Neural cell (in vitro differentiated cells): ENCODE measurements at regions not wholly inside any gene's neighbourhood (a gene's known extent, or its start where the extent isn't known, plus 50 kb on each side); places are given as distances from the start of the nearest gene placed in this dataset.

Experiments used
- H2AFZ ChIP-seq: fragments of 200-600, 300-800 bp; sonication (generic), shearing (Covaris generic); 2 replicates; pipeline ENCODE4 v1.6.0; 2014; ENCODE audit warnings: low read depth, mild to moderate bottlenecking, antibody characterized with exemption, low read length, moderate library complexity
- H3F3A ChIP-seq: fragments of 200-600 bp; shearing (Covaris generic); 2 replicates; pipeline ENCODE4 v1.6.1; 2016; ENCODE audit warnings: mild to moderate bottlenecking, moderate library complexity, mixed read lengths, antibody characterized with exemption, low read length; ENCODE audit not compliant: insufficient read depth, poor library complexity, severe bottlenecking
- H3K27ac ChIP-seq: fragments of 200-600, 300-800 bp; sonication (generic), shearing (Covaris generic); 2 replicates; pipeline ENCODE4 v1.5.1; 2014; ENCODE audit warnings: mild to moderate bottlenecking, low read length, moderate library complexity
- H3K27me3 ChIP-seq: fragments of 300-800, 200-600 bp; sonication (generic), shearing (Covaris generic); 2 replicates; pipeline ENCODE4 v1.6.0; 2014; ENCODE audit warnings: mild to moderate bottlenecking, low read depth, low read length, moderate library complexity; ENCODE audit not compliant: insufficient read depth
- H3K36me3 ChIP-seq: fragments of 300-800, 200-600 bp; sonication (generic), shearing (Covaris generic); 2 replicates; pipeline ENCODE4 v1.5.1; 2014; ENCODE audit warnings: mild to moderate bottlenecking, antibody characterized with exemption, low read length, moderate library complexity; ENCODE audit not compliant: insufficient read depth
- H3K4me2 ChIP-seq: fragments of 300-800, 200-600 bp; sonication (generic), shearing (Covaris generic); 2 replicates; pipeline ENCODE4 v1.6.0; 2014; ENCODE audit warnings: mild to moderate bottlenecking, low read length
- H3K4me3 ChIP-seq: fragments of 300-800, 200-600 bp; sonication (generic), shearing (Covaris generic); 2 replicates; pipeline ENCODE4 v1.5.1; 2014; ENCODE audit warnings: mild to moderate bottlenecking, low read length, moderate library complexity
- H3K79me2 ChIP-seq: fragments of 200-600 bp; shearing (Covaris generic); replicated peaks from 2 replicates; pipeline ENCODE4 v1.6.0; 2014; ENCODE audit warnings: mild to moderate bottlenecking, low read length, moderate library complexity; ENCODE audit not compliant: insufficient read depth
- H3K9ac ChIP-seq: fragments of 300-800, 200-600 bp; sonication (generic), shearing (Covaris generic); 2 replicates; pipeline ENCODE4 v1.6.1; 2016; ENCODE audit warnings: mild to moderate bottlenecking, low read length, mixed read lengths
- H3K9me2 ChIP-seq: fragments of 200-600 bp; shearing (Covaris generic); 2 replicates; pipeline ENCODE4 v1.6.1; 2016; ENCODE audit warnings: mild to moderate bottlenecking, low read length, mixed read lengths; ENCODE audit not compliant: insufficient read depth
- H3K9me3 ChIP-seq: fragments of 200-600, 300-800 bp; sonication (generic), shearing (Covaris generic); 2 replicates; pipeline ENCODE4 v1.6.1; 2016; ENCODE audit warnings: mild to moderate bottlenecking, mixed run types, low read length, moderate library complexity, mixed read lengths
- H4K20me1 ChIP-seq: fragments of 200-600 bp; shearing (Covaris generic); 2 replicates; pipeline ENCODE4 v1.6.1; 2016; ENCODE audit warnings: mild to moderate bottlenecking, mixed run types; ENCODE audit not compliant: insufficient read depth
- CTCF ChIP-seq: fragments of 450-650 bp; IDR thresholded peaks from 2 replicates; pipeline ENCODE4 v1.5.1; 2014; ENCODE audit warnings: antibody characterized with exemption, mild to moderate bottlenecking, moderate library complexity; ENCODE audit not compliant: poor library complexity, severe bottlenecking
- EP300 ChIP-seq: fragments of 450-650 bp; conservative IDR thresholded peaks from 2 replicates; pipeline ENCODE4 v1.6.1; 2014; ENCODE audit warnings: antibody characterized with exemption, mild to moderate bottlenecking, moderate library complexity; ENCODE audit not compliant: poor library complexity, severe bottlenecking
- EZH2 ChIP-seq: fragments of 200-600, 300-800 bp; shearing (Covaris generic), sonication (generic); IDR thresholded peaks from 2 replicates; pipeline ENCODE4 v1.6.1; 2014; ENCODE audit warnings: antibody characterized with exemption, low read length, borderline replicate concordance, mild to moderate bottlenecking; ENCODE audit not compliant: insufficient read depth, poor library complexity, severe bottlenecking
- MXI1 ChIP-seq: fragments of 450-650 bp; conservative IDR thresholded peaks from 2 replicates; pipeline ENCODE4 v1.6.1; 2014; ENCODE audit warnings: antibody characterized with exemption, mild to moderate bottlenecking; ENCODE audit not compliant: poor library complexity, severe bottlenecking
- POLR2AphosphoS5 ChIP-seq: IDR thresholded peaks from 2 replicates; pipeline ENCODE4 v1.6.1; 2012
- RAD21 ChIP-seq: fragments of 450-650 bp; conservative IDR thresholded peaks from 2 replicates; pipeline ENCODE4 v1.6.1; 2014; ENCODE audit warnings: antibody characterized with exemption, mild to moderate bottlenecking, moderate library complexity
- REST ChIP-seq: IDR thresholded peaks from 2 replicates; pipeline ENCODE4 v1.6.1; 2012; ENCODE audit warnings: borderline replicate concordance
- SMC3 ChIP-seq: fragments of 450-650 bp; conservative IDR thresholded peaks from 2 replicates; pipeline ENCODE4 v1.6.1; 2014; ENCODE audit warnings: antibody characterized with exemption, mild to moderate bottlenecking, moderate library complexity; ENCODE audit not compliant: poor library complexity
- TAF1 ChIP-seq: IDR thresholded peaks from 2 replicates; pipeline ENCODE4 v1.6.1; 2012; ENCODE audit warnings: low read depth

GRCh38 chr2:145905371-145905770 lies 1385.5 kb upstream of the ZEB2 start:
- H2AFZ ChIP-seq = no peak overlapping the region
- H3K9ac ChIP-seq = no peak overlapping the region
- TF ChIP-seq EZH2 (no peak), REST (no peak), CTCF (no peak), SMC3 (no peak), RAD21 (no peak), POLR2AphosphoS5 (no peak), MXI1 (no peak), EP300 (no peak), TAF1 (no peak)
- H3K27ac ChIP-seq = no peak overlapping the region
- no peaks in the 10 kb centered on the region for H3K79me2 ChIP-seq
- no peak overlapping the region for H3K4me2 ChIP-seq
- H4K20me1 ChIP-seq = no peaks in the 10 kb centered on the region
- H3K9me2 ChIP-seq = no peaks in the 10 kb centered on the region
- H3F3A ChIP-seq = no peaks in the 10 kb centered on the region
- H3K27me3 ChIP-seq = no peaks in the 10 kb centered on the region
- H3K9me3 ChIP-seq = no peaks in the 10 kb centered on the region
- H3K4me3 ChIP-seq = no peak overlapping the region
- no peaks in the 10 kb centered on the region for H3K36me3 ChIP-seq

- H3F3A ChIP-seq = no peaks in the 10 kb centered on the region
- H3K36me3 ChIP-seq = no peaks in the 10 kb centered on the region
- no peaks in the 10 kb centered on the region for H4K20me1 ChIP-seq
- no peak overlapping the region for H2AFZ ChIP-seq
- no peak overlapping the region for H3K27ac ChIP-seq
- no peak overlapping the region for H3K9ac ChIP-seq
- H3K27me3 ChIP-seq = no peaks in the 10 kb centered on the region
- H3K4me2 ChIP-seq = no peak overlapping the region
- H3K79me2 ChIP-seq = no peaks in the 10 kb centered on the region
- TF ChIP-seq MXI1 = no peak
- TF ChIP-seq SMC3 = no peak
- no peak for TF ChIP-seq RAD21
- no peak for TF ChIP-seq CTCF
- TF ChIP-seq EP300 = no peak
- TF ChIP-seq EZH2 = no peak
- no peak for TF ChIP-seq POLR2AphosphoS5
- TF ChIP-seq TAF1 = no peak
- TF ChIP-seq REST = no peak
- no peaks in the 10 kb centered on the region for H3K9me2 ChIP-seq
- no peaks in the 10 kb centered on the region for H3K9me3 ChIP-seq
- no peak overlapping the region for H3K4me3 ChIP-seq
Observed at GRCh38 chr2:145897151-145897550, 1377.2 kb upstream of the ZEB2 start.
